ENCODE measurements at regions not wholly inside any gene's neighbourhood (a gene's known extent, or its start where the extent isn't known, plus 50 kb on each side); places are given as distances from the start of the nearest gene placed in this dataset.

- no peak for DNase-seq
These were observed 179.5 kb upstream of the CITED2 start for GRCh38 chr6:139553916-139554315.

GRCh38 chr6:139551376-139551775, 176.9 kb upstream of the CITED2 start:
- DNase-seq, result no peak

GRCh38 chr6:139550361-139550760, 175.9 kb upstream of the CITED2 start:
- DNase-seq, result no peak

GRCh38 chr6:139549561-139550070, 175.2 kb upstream of the CITED2 start:
- no peak for DNase-seq

GRCh38 chr6:139547804-139548203, 173.4 kb upstream of the CITED2 start:
- no peak for DNase-seq

GRCh38 chr6:139547122-139547776, 172.8 kb upstream of the CITED2 start:
- DNase-seq, result no peak

GRCh38 chr6:139546106-139546472, 171.6 kb upstream of the CITED2 start:
- no peak for DNase-seq

DNA sequence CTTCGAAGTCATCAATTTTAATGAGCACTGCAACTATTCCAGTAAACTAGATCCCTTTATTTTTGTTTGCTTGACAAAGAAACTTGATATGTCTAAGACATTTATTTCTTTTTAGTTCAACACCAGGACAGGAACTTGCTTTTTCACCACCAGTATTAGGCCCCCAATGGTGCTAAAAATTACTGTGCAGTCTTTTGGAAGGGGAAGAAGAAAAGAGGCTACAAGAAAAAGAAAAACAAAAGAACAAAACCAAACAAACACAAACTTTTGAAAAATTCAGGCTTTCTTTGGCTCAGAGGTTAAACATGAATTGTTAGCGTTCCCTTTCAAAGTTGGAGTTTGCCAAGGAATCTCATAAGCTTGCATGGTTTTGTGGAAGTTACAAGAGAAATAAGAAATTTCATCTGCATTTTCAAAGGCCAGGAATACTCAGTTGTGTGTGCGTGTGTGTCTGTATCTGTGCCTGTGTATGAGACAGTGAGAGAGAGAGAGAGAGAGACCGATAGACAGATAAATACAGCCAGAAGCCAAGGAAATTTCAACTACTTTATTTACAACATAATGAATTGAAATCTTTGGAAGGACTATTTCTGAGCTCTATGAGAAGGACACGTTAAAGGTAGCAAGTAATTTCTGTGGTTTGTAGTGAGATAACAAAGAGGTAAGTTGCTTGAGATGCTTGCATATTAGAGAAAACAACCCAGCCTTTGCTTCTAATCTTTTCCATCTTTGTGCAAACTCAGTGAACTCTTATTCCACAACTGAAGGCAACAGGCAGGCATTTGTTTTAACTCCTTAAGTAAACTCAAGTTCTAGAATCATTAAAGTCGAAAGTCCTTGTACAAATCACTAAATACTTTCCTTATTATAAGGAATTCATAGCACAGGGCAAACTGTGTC, 171.0 kb upstream of the CITED2 start:
- no peak for DNase-seq

DNA sequence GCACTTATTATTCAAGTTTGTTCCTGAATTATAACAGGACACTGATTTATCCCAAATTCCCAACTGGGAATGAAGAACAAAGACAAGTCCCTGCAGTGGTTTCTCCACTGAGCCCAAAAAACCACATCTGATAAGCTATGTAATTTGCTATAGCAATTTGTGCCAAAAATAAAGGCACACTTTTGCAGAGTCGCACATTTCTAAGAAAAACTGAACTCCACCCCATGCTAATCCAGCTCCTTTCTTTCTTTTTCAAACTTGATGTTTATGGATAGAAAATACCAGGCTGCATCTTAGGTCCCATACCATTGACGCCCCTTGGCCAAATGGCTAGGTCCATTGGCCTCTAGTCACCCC, 170.2 kb upstream of the CITED2 start:
- no peak for DNase-seq

GRCh38 chr6:139542351-139542750, 167.9 kb upstream of the CITED2 start:
- DNase-seq, result no peak

DNA sequence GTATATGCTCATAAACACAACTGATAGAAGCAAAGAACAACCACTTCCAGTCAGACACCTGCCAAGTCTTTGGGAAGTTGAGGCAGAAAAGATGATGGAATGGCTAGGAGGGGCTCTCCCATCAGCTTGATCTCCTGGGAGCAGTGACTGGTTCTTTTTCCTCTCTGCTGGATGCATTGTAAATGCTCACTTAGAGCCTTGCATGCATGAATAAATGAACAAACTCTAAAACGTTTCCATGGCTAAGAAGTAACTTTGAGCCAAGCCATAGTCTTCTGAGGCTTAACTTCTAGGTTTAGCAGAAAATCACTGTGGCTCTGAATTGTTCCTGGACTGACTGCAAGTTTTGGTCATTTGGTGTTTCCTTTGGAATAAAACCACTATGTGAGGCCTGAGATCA, 166.4 kb upstream of the CITED2 start:
- no peak for DNase-seq

- DNase-seq, result no peak
These were observed 165.8 kb upstream of the CITED2 start for GRCh38 chr6:139540276-139540675.

DNA sequence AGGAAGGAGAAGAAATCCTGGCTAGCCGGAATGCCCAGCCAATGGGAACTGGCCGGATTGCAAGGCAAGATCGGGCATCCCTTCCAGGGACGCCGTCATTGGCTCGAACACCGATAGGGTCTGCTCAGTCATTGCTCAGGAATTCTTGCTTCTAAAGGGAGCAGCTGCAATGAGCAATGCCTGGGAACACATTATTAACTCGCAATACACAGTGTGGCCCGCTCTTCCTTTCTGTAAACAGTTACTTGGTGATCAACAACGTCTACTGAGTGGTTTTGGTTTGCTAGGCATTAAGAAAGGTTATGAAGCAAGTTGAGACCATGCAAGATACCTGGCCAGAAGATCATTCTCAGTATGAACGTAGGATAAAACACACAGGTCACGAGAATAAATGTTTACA, 165.4 kb upstream of the CITED2 start:
- DNase-seq, result no peak

- no peak for DNase-seq
These were observed 163.9 kb upstream of the CITED2 start for GRCh38 chr6:139538366-139538765.

DNA sequence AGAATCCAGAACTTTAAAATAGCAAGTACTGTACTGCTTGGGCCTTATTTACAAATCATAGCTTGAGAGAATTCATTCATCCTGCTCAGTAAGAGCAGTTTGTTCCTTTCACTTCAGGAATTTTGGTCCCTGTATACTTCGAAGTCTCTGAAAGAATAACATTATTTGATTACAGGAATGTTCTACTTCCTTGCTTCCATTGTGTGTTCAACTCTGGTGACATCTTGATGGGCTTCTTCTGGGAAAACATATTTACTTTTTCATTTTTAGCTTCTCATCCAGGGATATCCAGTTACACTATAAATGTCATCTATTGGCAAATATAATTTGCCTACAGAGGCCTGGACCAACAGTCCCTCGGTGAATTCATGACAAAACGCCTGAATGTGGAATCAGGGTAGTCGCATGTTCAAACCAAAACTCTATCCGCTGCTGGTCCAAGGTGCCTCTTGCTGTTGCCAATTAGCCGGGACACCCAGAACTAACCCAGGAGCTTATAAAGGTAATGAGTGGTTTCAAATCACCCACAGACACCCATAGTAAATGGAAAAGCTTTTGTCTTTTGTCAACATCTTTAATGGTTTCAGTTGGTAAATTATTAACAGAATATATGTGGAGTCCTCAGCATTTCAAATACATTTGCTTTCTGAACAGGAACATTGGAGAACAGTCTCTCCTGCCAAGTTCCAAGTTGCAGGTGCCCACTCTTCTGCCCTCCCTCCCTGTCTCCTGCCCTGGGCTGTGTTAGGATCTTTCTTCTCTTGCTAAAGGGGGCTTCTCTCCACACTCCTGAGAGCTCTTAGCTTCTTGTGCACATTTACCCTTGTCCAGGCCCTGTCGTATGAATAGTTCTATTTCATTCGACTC, 162.5 kb upstream of the CITED2 start:
- DNase-seq, result no peak

- no peak for DNase-seq
These were observed 160.1 kb upstream of the CITED2 start for GRCh38 chr6:139534472-139535115.

- DNase-seq, result no peak
These were observed 159.4 kb upstream of the CITED2 start for GRCh38 chr6:139533573-139534471.

- no peak for DNase-seq
These were observed 158.7 kb upstream of the CITED2 start for GRCh38 chr6:139533171-139533570.

- DNase-seq, result no peak
These were observed 157.0 kb upstream of the CITED2 start for GRCh38 chr6:139531148-139532115.

DNA sequence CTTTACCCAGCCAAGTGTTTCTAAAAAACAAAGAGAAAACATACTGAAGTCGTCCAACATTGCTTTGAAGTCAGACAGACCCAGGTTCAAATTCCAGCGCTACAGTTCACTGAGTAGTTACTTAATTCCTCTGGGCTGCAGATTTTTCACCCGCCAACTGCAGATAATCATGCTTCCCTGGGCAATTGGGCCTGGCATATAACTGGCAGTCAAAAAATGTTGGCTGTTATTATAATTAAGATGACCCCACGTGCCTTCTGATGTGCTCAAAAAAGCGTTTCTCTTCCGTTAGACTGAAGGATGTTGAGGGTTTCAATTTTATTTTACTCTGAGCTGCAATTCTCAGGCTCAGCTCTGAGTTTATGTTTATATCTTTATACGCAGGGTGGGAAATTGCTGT, 156.1 kb upstream of the CITED2 start:
- no peak for DNase-seq

DNA sequence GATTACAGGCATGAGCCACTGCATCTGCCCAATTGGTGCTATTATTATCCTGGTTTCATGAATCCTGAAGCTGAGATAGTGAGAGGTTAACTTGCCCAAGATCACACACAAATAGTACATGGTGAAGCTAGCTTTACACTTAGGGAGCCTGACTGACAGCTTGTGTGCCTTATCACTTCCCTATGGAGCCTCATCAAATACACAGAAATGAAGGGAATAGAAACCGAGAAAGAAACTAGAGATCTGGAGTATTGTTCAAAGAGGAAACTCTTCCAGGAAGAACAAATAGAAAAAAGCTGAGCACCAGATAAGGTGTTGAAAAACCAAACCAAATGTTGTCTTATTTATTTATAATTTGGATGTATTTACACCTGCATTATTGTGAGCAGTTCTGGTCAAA, 155.0 kb upstream of the CITED2 start:
- DNase-seq, result no peak

Measured in NCI-H1436 treated with DMSO at 0.1 percent for 48 hours (cell line).